IPS DF 4.7 (cell line): ENCODE measurements at regions not wholly inside any gene's neighbourhood (a gene's known extent, or its start where the extent isn't known, plus 50 kb on each side); places are given as distances from the start of the nearest gene placed in this dataset.

Experiments
- DNase-seq: peaks from one replicate; pipeline ENCODE4 v3.0.0-alpha.2; 2013; ENCODE audit warnings: low spot score; ENCODE audit errors: extremely low read depth

- no peak for DNase-seq
Measured at GRCh38 chr6:74780831-74781230, 425.0 kb downstream of the COL12A1 start.

DNA sequence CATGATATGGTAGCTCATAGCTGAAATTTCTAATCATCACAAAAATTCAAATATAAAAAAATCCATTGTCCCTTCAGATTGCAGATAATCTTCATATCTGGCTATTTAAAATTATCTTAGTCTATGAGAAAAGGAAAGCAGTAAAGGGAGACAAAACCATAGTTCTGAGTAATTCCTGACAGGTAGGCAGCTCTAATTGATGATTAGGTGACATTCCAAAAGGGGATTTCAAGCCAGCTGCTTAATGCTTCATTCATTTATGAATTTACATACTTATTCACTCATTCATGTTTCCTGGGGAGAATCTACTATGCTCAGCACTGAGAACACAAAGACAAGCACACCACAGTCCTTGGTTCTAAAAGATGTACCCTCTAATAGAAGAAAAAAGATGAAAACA, 437.1 kb downstream of the COL12A1 start:
- DNase-seq: no peak

DNA sequence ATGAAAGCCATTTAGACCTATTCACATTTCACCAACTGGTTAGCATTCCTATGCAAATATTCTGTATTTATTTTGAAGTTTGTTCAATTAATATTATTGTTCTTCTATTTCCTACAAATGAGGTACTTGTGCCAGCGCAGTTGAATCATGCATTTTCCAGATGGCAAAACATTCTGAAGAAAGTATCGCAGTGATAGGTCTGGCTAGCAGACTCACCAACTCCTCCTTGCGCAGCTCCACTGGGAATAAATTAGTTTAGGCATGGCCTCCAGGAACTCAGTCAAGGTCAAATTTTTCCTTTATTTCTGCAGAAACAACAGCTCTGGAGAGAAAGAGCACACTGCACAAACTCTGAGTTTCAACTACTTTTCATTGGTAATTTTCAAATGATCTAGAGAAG, 437.7 kb downstream of the COL12A1 start:
- no peak for DNase-seq

DNA sequence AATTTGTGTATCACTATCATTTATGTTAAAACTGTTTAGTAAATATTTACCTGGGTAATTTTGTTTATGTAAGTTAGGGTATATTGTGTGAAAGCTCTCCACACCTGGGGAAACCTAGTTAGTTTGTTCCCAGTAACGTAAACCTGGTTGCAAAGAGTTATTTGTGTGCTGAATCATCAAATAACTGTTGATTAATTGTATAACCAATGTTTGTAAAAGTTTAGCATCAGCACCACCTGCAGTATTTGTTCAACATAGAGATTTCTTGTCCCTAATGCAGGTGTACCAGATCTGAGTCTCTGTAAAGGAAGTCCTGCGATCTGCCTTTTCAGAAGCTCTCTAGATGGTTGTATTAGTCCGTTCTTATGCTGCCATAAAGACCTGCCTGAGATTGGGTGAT, 440.4 kb downstream of the COL12A1 start:
- DNase-seq: no peak

DNA sequence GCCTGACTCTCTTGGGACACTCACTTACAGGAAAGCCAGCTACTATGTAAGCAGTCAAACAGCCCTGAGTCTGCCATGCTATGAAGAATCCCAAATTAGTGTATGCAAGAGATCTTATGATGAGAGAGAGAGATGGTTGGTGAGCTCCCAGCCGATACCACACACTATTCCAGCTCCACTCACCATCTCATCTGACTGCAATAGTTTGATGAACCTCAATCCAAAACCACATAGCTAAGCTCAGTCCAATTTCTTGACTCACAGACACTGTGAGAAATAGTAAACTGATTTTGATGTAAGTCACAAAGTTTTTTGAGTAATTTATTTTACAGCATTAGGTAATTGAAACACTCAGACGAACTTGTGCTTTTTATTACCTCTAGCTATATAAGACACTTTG, 441.4 kb downstream of the COL12A1 start:
- DNase-seq: no peak

- DNase-seq: no peak
Measured at GRCh38 chr6:74762841-74763240, 443.0 kb downstream of the COL12A1 start.

DNA sequence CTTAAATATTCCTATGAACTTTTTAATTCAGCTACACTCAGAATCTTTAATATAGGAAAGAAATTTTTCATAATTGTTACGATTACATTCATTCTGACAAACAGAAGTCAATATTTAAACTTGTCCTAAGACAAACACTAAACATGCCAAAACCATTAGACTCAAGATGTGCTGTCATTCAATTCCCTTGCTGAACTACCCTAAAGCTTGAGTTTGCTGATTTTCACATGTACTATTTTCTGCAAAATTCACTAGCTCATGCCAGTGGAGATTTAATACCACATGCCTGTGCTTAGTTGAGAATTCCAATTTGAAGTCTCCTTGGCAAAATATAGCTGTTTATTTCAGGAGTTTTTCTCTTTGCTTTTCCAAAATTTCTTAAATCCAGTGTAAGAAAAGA, 448.0 kb downstream of the COL12A1 start:
- DNase-seq: no peak

- DNase-seq: no peak
Measured at GRCh38 chr6:74756923-74757322, 448.9 kb downstream of the COL12A1 start.

GRCh38 chr6:74755778-74756177, 450.1 kb downstream of the COL12A1 start:
- DNase-seq: no peak

DNA sequence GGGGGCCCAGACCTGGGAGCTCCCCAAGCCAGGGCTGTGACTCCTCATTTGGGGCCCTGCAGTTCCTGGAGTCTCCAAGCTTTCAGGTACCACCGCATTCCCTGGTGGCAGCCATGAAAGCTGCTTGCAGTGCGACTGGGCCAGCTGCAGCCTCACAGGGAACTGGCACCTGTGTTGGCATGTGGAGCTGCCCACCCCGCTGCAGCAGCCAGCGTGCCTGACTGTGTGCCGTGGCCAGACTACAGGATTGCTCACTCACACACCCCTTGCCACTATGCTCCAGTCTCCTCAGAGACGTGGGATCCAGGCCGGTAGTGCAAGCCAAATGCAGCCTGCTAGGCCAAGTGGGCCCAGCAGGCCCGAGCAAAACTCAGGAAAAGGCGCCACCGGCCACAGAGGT, 450.7 kb downstream of the COL12A1 start:
- DNase-seq: no peak

DNA sequence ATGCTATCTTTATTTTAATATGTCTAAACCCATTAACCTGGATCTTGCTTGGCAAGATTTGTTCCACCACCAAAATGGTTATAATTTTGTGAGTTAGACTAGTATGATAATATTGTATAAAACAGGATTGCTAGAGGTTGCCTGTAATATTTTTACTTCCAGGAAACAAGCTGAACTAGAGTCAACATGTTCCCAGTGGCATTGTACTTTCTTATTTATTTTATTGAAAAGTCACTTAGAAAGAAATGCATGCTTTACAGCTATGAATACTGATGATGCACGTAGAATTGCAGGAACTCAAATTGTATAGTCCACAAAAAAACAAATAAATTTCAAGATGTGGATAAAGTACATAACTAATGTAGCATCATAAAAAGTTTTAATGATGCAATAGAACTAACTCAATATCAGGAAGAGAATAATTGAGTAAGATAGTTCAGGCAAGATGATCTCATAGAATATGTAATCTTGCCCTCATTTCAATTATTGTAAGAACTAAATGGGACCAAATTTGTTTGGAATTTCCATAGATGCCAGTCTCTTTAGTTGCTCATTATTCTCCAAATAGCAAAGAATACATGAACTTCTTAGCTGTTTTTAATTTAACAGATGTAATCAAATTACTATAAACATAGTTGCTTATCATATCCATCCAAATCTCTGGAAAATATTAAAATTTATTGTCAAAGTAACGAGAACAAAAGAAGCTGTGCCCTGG, 451.8 kb downstream of the COL12A1 start:
- no peak for DNase-seq

GRCh38 chr6:74752303-74752702, 453.6 kb downstream of the COL12A1 start:
- DNase-seq: no peak

GRCh38 chr6:74750826-74751225, 455.0 kb downstream of the COL12A1 start:
- no peak for DNase-seq

GRCh38 chr6:74749211-74750147, 456.4 kb downstream of the COL12A1 start:
- no peak for DNase-seq

DNA sequence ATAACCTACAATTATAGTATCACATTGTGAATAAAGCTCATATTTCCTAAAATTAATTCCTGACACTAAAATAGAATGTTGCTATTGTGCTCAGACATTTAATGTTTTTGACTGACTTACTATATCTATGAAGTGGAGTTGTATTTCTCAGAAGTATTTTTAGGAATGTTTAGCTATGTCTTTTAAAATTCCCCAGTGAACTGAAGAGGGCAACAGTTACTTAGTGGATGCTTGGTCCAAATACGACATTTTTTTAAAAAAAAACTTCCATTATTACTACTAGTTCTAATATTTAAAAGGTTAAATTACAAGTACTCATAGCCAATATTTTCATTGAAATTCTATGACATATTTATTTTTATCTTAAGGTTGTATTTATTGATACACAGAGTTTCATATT, 460.2 kb downstream of the COL12A1 start:
- no peak for DNase-seq

DNA sequence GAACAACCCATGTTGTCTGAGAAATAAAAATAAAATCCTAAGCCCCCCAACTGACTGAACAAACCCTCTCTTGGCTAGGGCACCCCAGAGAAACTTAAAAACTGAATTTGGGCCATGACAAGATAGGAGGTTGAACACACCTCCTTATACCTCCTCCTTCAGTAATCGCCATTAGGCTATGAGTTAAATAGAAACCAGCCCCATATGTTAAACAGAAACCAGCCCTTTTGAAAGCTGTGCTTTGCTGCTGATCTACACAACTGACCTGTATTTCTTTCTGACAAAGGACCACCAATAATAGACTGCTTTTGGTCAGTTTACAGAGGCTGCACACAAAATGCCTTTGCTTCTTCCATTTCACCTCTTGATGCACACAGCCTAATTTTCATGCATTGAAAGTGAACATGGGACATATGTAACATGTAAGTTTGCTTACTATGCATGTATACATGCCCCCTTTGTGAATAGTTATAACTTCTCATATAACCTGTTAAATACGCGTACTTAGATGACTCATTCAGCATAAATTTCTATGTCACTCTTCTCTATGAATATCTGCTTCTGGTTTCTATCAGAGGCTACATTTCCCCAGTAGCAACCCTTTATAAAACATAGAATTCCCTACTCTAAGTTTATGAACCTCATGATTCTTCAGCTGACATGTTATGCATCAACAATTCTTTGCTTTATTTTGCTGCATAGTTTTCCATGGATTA, 462.9 kb downstream of the COL12A1 start:
- no peak for DNase-seq

DNA sequence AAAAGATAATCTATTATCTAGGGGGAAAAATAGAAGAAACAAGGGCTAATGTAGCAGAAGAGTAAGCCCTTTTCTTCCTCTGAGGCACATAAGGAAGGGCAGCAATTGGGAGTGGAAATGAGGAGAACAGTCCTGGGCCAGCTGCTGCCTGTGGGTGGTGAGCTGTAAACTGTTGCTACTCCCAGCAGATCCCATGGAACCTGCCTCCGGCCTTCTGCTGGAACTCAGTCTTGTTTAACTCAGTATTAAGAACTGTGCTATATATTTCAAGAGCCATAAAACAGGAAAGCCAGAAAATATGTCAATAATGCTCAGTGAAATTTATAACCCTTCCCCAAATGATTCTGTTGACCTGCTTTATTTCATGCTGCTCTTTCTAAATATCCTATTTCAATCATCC, 464.2 kb downstream of the COL12A1 start:
- no peak for DNase-seq

- no peak for DNase-seq
Measured at GRCh38 chr6:74735304-74735703, 470.5 kb downstream of the COL12A1 start.

DNA sequence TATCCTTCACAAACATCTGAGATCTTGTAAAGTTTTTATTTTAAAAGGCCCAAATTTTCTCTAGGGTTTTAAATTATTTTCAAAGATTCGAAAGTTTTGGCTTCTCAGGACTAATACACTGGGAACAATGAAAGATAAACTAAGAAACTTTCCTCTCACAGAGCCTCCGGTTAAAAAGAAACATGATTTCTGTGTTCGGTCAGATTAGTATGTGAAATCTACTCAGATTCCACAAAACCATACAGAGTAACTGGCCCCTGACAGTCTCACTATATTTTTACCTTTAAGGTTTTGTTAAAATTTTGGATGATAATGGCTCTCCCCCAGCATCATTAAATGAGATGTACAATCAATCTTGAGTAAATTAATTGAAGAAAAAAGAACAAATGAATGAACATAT, 471.0 kb downstream of the COL12A1 start:
- no peak for DNase-seq

DNA sequence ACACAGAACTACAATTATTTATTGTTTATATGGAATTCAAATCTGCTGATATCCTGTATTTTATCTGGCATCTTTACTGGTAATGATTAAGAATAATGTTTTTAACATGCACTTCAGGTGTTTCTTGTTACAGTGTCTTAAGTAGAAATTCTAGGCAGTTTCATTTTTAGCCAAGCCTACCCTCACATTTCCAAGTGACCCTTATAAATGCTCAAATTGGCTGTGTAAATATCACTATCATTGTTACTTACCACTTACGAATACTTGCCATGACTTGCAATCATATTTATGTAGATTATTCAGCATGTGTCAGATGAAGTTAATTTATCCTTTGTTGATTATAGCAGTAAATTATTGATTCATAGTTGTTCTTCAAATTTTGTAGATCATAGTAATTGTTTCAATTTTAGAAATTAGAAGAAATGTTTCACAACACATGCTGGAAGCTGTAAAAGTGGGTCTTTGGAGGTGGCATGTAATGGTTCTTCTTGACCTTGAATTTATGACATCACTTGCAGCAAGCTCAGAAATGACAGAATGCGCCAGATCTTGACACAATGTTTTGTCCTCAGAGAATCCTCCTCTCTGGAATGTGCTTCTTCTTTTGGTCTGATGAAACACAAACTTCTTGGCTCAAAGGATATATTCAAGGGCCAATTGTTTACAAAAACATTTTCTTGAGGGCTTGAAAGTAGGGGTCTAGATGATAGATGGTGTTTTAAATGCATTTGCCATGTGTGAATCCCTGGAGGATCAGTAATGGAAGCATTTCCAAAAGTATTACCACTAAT, 471.8 kb downstream of the COL12A1 start:
- no peak for DNase-seq

- DNase-seq: no peak
Measured at GRCh38 chr6:74731931-74732330, 473.9 kb downstream of the COL12A1 start.
